Suprapubic skin (tissue), 4 donors: ENCODE measurements at regions not wholly inside any gene's neighbourhood (a gene's known extent, or its start where the extent isn't known, plus 50 kb on each side); places are given as distances from the start of the nearest gene placed in this dataset.

Source experiments
- CTCF ChIP-seq, 2 donors: fragments of 200-600 bp in 1 of 2; fragments of 450-650 bp in 1 of 2; sonication (generic) in 1 of 2; IDR thresholded peaks; one replicate each; pipeline ENCODE4 v1.5.1; 2016 to 2019; ENCODE audit warnings: antibody characterized with exemption in 2 of 2, mild to moderate bottlenecking in 1 of 2, moderate library complexity in 1 of 2
- EP300 ChIP-seq: sonication (generic); formaldehyde crosslinking; IDR thresholded peaks from one replicate; pipeline ENCODE4 v1.6.1; 2017; ENCODE audit warnings: antibody characterized with exemption
- POLR2A ChIP-seq, 2 donors: fragments of 450-650 bp; IDR thresholded peaks; one replicate each; pipeline ENCODE4 v1.6.1; 2017; ENCODE audit warnings: antibody characterized with exemption in 2 of 2, mild to moderate bottlenecking in 2 of 2, moderate library complexity in 2 of 2
- POLR2AphosphoS5 ChIP-seq, 3 donors: sonication (generic); formaldehyde crosslinking; IDR thresholded peaks; one replicate each; pipeline ENCODE4 v1.6.1; 2017; ENCODE audit warnings: antibody characterized with exemption in 3 of 3

DNA sequence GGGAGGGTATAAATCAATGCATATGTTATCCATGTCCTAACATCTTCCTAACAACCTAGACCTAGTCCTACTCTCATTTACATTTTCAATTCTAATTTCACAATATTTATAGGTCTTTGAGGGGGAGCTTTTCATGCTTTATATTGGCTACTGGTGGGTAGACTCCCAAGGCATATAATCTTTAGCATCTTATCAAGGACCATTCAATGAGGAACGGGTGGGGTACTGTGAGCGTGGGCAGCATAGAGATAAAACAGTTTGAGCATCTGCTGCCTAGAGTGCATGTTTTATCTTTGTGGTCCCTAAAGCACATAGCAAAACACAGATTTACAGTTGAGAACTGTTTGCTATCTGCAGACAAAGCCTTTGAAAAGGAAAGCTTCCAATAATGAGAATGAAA is 427.6 kb upstream of the WWC1 start:
- TF ChIP-seq CTCF (IDR thresholded peaks at IDR 0.05) (no peak), EP300 (no peak), POLR2A (IDR thresholded peaks at IDR 0.05) (no peak), POLR2AphosphoS5 (IDR thresholded peaks at IDR 0.05) (no peak)
